GM12878 (cell line): ENCODE measurements at regions not wholly inside any gene's neighbourhood (a gene's known extent, or its start where the extent isn't known, plus 50 kb on each side); places are given as distances from the start of the nearest gene placed in this dataset.

Experiments
- ATAC-seq: fragments of 200-7000 bp; cut with Tn5 transposase; 3 replicates; pipeline ENCODE4 v1.9.1; 2020; ENCODE audit warnings: mild to moderate bottlenecking, moderate library complexity
- BruUV-seq: library from RNA; stranded (reverse); fragments of 400-500 nt; replicated peaks from 2 replicates; lab custom pipeline; 2021; lab: Mats Ljungman, UMichigan
- CTCF ChIA-PET: fragments of 300-600 bp; sonication (Branson Sonifier 250); formaldehyde crosslinking; extraction: SDS; loops from one replicate; lab custom pipeline; 2021; ENCODE audit warnings: inconsistent platforms; lab: Yijun Ruan, JAX
- POLR2A ChIA-PET: fragments of 350-600 bp; formaldehyde crosslinking; extraction: SDS; loops from one replicate; lab custom pipeline; 2021; ENCODE audit warnings: inconsistent platforms; lab: Charles Lee
- RAD21 ChIA-PET: fragments of 300-600 bp; sonication (Branson Sonifier 250); formaldehyde crosslinking; loops from one replicate; lab custom pipeline; 2023; ENCODE audit warnings: antibody characterized with exemption; ENCODE audit not compliant: unreplicated experiment; lab: Charles Lee
- SMC1A ChIA-PET: fragments of 300-600 bp; sonication (Branson Sonifier 250); formaldehyde crosslinking; loops from one replicate; lab custom pipeline; 2023; ENCODE audit not compliant: unreplicated experiment, uncharacterized antibody; lab: Charles Lee
- DNase-seq: peaks from one replicate; pipeline ENCODE4 v3.0.0-alpha.2; 2011; ENCODE audit warnings: low read depth, low spot score
- FAIRE-seq: peaks from 3 replicates; lab custom pipeline; 2011; peaks lifted over from hg19 to GRCh38; lab: Jason Lieb, UNC
- H2AFZ ChIP-seq: 2 replicates; pipeline ENCODE4 v1.6.0; 2011; ENCODE audit warnings: low read depth, low read length, control low read depth; ENCODE audit not compliant: control insufficient read depth
- H3K27ac ChIP-seq: 2 replicates; pipeline ENCODE4 v1.5.1; 2011; ENCODE audit warnings: control low read depth; ENCODE audit not compliant: control insufficient read depth, insufficient read depth
- H3K27me3 ChIP-seq, 2 experiments: replicated peaks in 1 of 2; 2 replicates each; pipeline versions ENCODE4 v1.6.0 to v1.6.1; 2011; ENCODE audit warnings: low read length in 1 of 2; ENCODE audit not compliant: control insufficient read depth in 2 of 2, insufficient read depth in 2 of 2
- H3K36me3 ChIP-seq, 2 experiments: 2 replicates each; pipeline ENCODE4 v1.5.1; 2011; ENCODE audit warnings: low read length in 1 of 2; ENCODE audit not compliant: control insufficient read depth in 2 of 2, insufficient read depth in 2 of 2
- H3K4me1 ChIP-seq: 2 replicates; pipeline ENCODE4 v1.6.1; 2011; ENCODE audit warnings: mild to moderate bottlenecking, low read length, moderate library complexity, mixed read lengths; ENCODE audit not compliant: control insufficient read depth, insufficient read depth
- H3K4me2 ChIP-seq: 2 replicates; pipeline ENCODE4 v1.6.0; 2011; ENCODE audit warnings: control low read depth; ENCODE audit not compliant: control insufficient read depth, insufficient read depth
- H3K4me3 ChIP-seq: fragments of 200-600 bp; sonication (generic); 2 replicates; pipeline ENCODE4 v1.5.1; 2016
- H3K79me2 ChIP-seq: 2 replicates; pipeline ENCODE4 v1.6.0; 2011; ENCODE audit warnings: low read length; ENCODE audit not compliant: control insufficient read depth, insufficient read depth
- H3K9ac ChIP-seq: 2 replicates; pipeline ENCODE4 v1.8.0; 2011; ENCODE audit warnings: low read length, control low read depth, mixed read lengths; ENCODE audit not compliant: control insufficient read depth, insufficient read depth
- H3K9me3 ChIP-seq: replicated peaks from 3 replicates; pipeline ENCODE4 v1.5.1; 2011; ENCODE audit warnings: mild to moderate bottlenecking, low read length; ENCODE audit not compliant: control insufficient read depth, insufficient read depth
- H4K20me1 ChIP-seq: 2 replicates; pipeline ENCODE4 v1.6.0; 2011; ENCODE audit not compliant: control insufficient read depth, insufficient read depth
- BCLAF1 ChIP-seq: fragments of 450-650 bp; IDR thresholded peaks from 2 replicates; pipeline ENCODE4 v1.6.1; 2017; ENCODE audit warnings: antibody characterized with exemption, mild to moderate bottlenecking, moderate library complexity
- CEBPB ChIP-seq, 2 experiments: fragments of 150-350 bp in 1 of 2; IDR thresholded peaks; 2 replicates each; pipeline ENCODE4 v1.6.1; 2012 to 2014; ENCODE audit warnings: low read depth in 2 of 2, low read length in 2 of 2, borderline replicate concordance in 1 of 2, inconsistent platforms in 1 of 2
- EED ChIP-seq: sonication (generic); IDR thresholded peaks from 2 replicates; pipeline ENCODE4 v1.6.1; 2016; ENCODE audit warnings: antibody characterized with exemption, low read depth
- PAX5 ChIP-seq: IDR thresholded peaks from 2 replicates; pipeline ENCODE4 v1.6.1; 2011; ENCODE audit warnings: low read depth, low read length, borderline replicate concordance
- RB1 ChIP-seq: fragments of 450-650 bp; formaldehyde crosslinking; IDR thresholded peaks from 2 replicates; pipeline ENCODE4 v1.6.1; 2017; ENCODE audit warnings: mild to moderate bottlenecking, borderline replicate concordance
- SUZ12 ChIP-seq: fragments of 200-600 bp; sonication (generic); IDR thresholded peaks from one replicate; pipeline ENCODE4 v1.6.1; 2018; ENCODE audit warnings: antibody characterized with exemption, mild to moderate bottlenecking; ENCODE audit not compliant: unreplicated experiment
- TCF3 ChIP-seq: IDR thresholded peaks from 2 replicates; pipeline ENCODE4 v1.6.1; 2012; ENCODE audit warnings: low read depth, mild to moderate bottlenecking, low read length, borderline replicate concordance; ENCODE audit not compliant: insufficient read depth
- USF2 ChIP-seq: IDR thresholded peaks from 2 replicates; pipeline ENCODE4 v1.6.1; 2011; ENCODE audit warnings: low read depth, low read length, improper control_type of control experiment, borderline replicate concordance
- YBX1 ChIP-seq: fragments of 450-650 bp; IDR thresholded peaks from 2 replicates; pipeline ENCODE4 v1.6.1; 2016; ENCODE audit warnings: antibody characterized with exemption
- ZNF24 ChIP-seq: fragments of 450-650 bp; IDR thresholded peaks from 2 replicates; pipeline ENCODE4 v1.6.1; 2017; ENCODE audit warnings: antibody characterized with exemption, mild to moderate bottlenecking
- ZNF592 ChIP-seq: fragments of 450-650 bp; IDR thresholded peaks from 2 replicates; pipeline ENCODE4 v1.6.1; 2017; ENCODE audit warnings: mild to moderate bottlenecking, moderate library complexity
- WGBS: methylation state at CpG from one replicate; pipeline ENCODE4 v1.1.6; 2016; ENCODE audit warnings: low lambda C conversion rate; ENCODE audit not compliant: insufficient replicate concordance, insufficient coverage; ENCODE audit errors: missing lambda C conversion rate; 5-methylcytosine and 5-hydroxymethylcytosine counted together
- in situ Hi-C: fragments of 300-500 bp; cut with MboI; formaldehyde crosslinking; loops from 9 replicates; pipeline ENCODE4 v1.14.3; 2018; ENCODE audit warnings: mixed read lengths
- intact Hi-C: fragments of 100-400 bp; cut with micrococcal nuclease; formaldehyde crosslinking; loops from one replicate; pipeline ENCODE4 v1.14.2; 2022; ENCODE audit not compliant: unreplicated experiment

- TF ChIP-seq SUZ12 (no peak), YBX1 (no peak), ZNF24 (no peak), ZNF592 (no peak), RB1 (no peak), TCF3 (no peak), PAX5 (no peak), EED (no peak), BCLAF1 (no peak), CEBPB (IDR thresholded peaks at IDR 0.05; ENCODE audit: borderline replicate concordance in 1 of 2, low read depth in 2 of 2, low read length in 2 of 2) (no peak), USF2 (no peak)
- Histone ChIP-seq H3K36me3 (no peaks in the 10 kb centered on the region), H3K9me3 (no peaks in the 10 kb centered on the region), H3K9ac (no peak overlapping the region), H2AFZ (no peak overlapping the region), H3K27ac (no peak overlapping the region), H3K4me1 (no peaks in the 10 kb centered on the region), H3K4me2 (no peak overlapping the region), H4K20me1 (no peaks in the 10 kb centered on the region), H3K4me3 (no peak overlapping the region), H3K79me2 (no peaks in the 10 kb centered on the region), H3K27me3 (no peaks in the 10 kb centered on the region)
- no TSS peak for BruUV-seq
- POLR2A ChIA-PET, result no interaction called here
- FAIRE-seq (no peak), ATAC-seq (no peak), DNase-seq (no peak)
- SMC1A ChIA-PET, result interaction anchor here (0.9 kb wide), 1 partner anchor 110 kb away, joined by 3 read pairs; no protein-coding TSS in a partner anchor
- intact Hi-C loops (no loop called here), in situ Hi-C loops (no loop called here)
- CTCF ChIA-PET, result no interaction called here
- 50% methylated on average over 5 of the region's 5 CpGs for WGBS
- RAD21 ChIA-PET, result no interaction called here
Observed at GRCh38 chr2:61619561-61619960, 81.4 kb upstream of the XPO1 start.
